A549 (cell line): ENCODE measurements at regions not wholly inside any gene's neighbourhood (a gene's known extent, or its start where the extent isn't known, plus 50 kb on each side); places are given as distances from the start of the nearest gene placed in this dataset.

ENCODE experiments used
- BHLHE40 ChIP-seq: IDR thresholded peaks from 2 replicates; pipeline ENCODE4 v1.6.1; 2012; ENCODE audit warnings: low read depth, low read length, inconsistent platforms
- CHD4 ChIP-seq: fragments of 200-600 bp; sonication (generic); IDR thresholded peaks from 2 replicates; pipeline ENCODE4 v1.6.1; 2016; ENCODE audit warnings: antibody characterized with exemption, mild to moderate bottlenecking, borderline replicate concordance
- CTCF ChIP-seq: fragments of >200 bp; sonication (Bioruptor Twin); formaldehyde crosslinking; IDR thresholded peaks from 3 replicates; pipeline ENCODE4 v1.5.1; 2016
- E2F6 ChIP-seq: IDR thresholded peaks from 2 replicates; pipeline ENCODE4 v1.6.1; 2012; ENCODE audit warnings: low read depth, borderline replicate concordance
- ELK1 ChIP-seq: fragments of 150-350 bp; IDR thresholded peaks from 2 replicates; pipeline ENCODE4 v1.6.1; 2014; ENCODE audit warnings: low read depth, mild to moderate bottlenecking, low read length
- HMGXB4 ChIP-seq: fragments of 250-450 bp; sonication (Bioruptor Pico); IDR thresholded peaks from 2 replicates; pipeline ENCODE4 v1.5.0; 2021; ENCODE audit warnings: mild to moderate bottlenecking, moderate library complexity, borderline replicate concordance
- MAX ChIP-seq: IDR thresholded peaks from 2 replicates; pipeline ENCODE4 v1.6.1; 2012
- PBX3 ChIP-seq: IDR thresholded peaks from 2 replicates; pipeline ENCODE4 v1.6.1; 2012
- POLR2AphosphoS2 ChIP-seq: conservative IDR thresholded peaks from 2 replicates; pipeline ENCODE4 v1.6.1; 2012; ENCODE audit warnings: low read length, improper control_type of control experiment, inconsistent platforms
- RAD21 ChIP-seq, 2 experiments: fragments of >200 bp in 1 of 2; sonication (Bioruptor Twin) in 1 of 2; formaldehyde crosslinking in 1 of 2; IDR thresholded peaks in 1 of 2; conservative IDR thresholded peaks in 1 of 2; 2 replicates in 1 of 2; 3 replicates in 1 of 2; pipeline ENCODE4 v1.6.1; 2012 to 2018; ENCODE audit warnings: inconsistent platforms in 1 of 2
- USF2 ChIP-seq: fragments of 450-650 bp; IDR thresholded peaks from 2 replicates; pipeline ENCODE4 v1.6.1; 2014; ENCODE audit warnings: antibody characterized with exemption
- ZC3H11A ChIP-seq: fragments of 450-650 bp; IDR thresholded peaks from 2 replicates; pipeline ENCODE4 v1.6.1; 2014; ENCODE audit warnings: antibody characterized with exemption, mild to moderate bottlenecking

GRCh38 chr12:116473416-116473815, 85.8 kb upstream of the MAP1LC3B2 start:
- TF ChIP-seq BHLHE40 = no peak
- no peak for TF ChIP-seq HMGXB4 (CRISPR knock-in tag)
- TF ChIP-seq ELK1 = no peak
- TF ChIP-seq CTCF = no peak
- no peak for TF ChIP-seq POLR2AphosphoS2
- TF ChIP-seq ZC3H11A = no peak
- TF ChIP-seq E2F6 = no peak
- TF ChIP-seq PBX3 = no peak
- no peak for TF ChIP-seq RAD21 (conservative IDR thresholded peaks at IDR 0.05 in 1 of 2, IDR thresholded peaks at IDR 0.05 in 1 of 2)
- no peak for TF ChIP-seq CHD4
- TF ChIP-seq MAX = no peak
- TF ChIP-seq USF2 = no peak
